ENCODE measurements at regions not wholly inside any gene's neighbourhood (a gene's known extent, or its start where the extent isn't known, plus 50 kb on each side); places are given as distances from the start of the nearest gene placed in this dataset.

DNA sequence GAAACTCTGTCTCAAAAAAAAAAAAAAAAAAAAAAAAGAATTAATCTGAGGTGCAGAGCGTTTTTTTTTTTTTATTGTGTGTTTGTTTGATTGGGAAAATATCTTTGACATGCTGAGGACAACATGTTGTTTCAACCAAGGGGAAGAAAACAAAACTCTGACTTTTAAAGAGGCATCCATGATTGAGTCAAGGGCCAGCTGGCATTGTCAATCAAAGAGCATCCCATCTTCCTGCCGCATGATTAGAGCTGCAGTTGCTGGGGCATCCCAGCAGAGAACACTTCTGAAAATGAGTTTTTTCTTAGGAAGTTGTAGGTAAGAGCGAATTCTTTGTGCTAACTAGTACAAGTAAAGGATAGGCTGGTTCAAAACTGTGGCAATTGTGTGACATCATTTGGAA is 200.9 kb upstream of the DAAM1 start:
- TF ChIP-seq, protein P1, sequence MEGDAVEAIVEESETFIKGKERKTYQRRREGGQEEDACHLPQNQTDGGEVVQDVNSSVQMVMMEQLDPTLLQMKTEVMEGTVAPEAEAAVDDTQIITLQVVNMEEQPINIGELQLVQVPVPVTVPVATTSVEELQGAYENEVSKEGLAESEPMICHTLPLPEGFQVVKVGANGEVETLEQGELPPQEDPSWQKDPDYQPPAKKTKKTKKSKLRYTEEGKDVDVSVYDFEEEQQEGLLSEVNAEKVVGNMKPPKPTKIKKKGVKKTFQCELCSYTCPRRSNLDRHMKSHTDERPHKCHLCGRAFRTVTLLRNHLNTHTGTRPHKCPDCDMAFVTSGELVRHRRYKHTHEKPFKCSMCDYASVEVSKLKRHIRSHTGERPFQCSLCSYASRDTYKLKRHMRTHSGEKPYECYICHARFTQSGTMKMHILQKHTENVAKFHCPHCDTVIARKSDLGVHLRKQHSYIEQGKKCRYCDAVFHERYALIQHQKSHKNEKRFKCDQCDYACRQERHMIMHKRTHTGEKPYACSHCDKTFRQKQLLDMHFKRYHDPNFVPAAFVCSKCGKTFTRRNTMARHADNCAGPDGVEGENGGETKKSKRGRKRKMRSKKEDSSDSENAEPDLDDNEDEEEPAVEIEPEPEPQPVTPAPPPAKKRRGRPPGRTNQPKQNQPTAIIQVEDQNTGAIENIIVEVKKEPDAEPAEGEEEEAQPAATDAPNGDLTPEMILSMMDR (IDR thresholded peaks at IDR 0.05), result no peak
- TF ChIP-seq EP300 (IDR thresholded peaks at IDR 0.05) (no peak), POLR2A (IDR thresholded peaks at IDR 0.05) (no peak), POLR2AphosphoS5 (IDR thresholded peaks at IDR 0.05) (no peak)
